ENCODE measurements at regions not wholly inside any gene's neighbourhood (a gene's known extent, or its start where the extent isn't known, plus 50 kb on each side); places are given as distances from the start of the nearest gene placed in this dataset.

GRCh38 chr17:13359774-13360173 lies 242.0 kb downstream of the HS3ST3A1 start:
- no peaks in the 10 kb centered on the region for H3K9me3 ChIP-seq (ENCODE audit: control insufficient read depth, insufficient read depth, low read length)
- no peaks in the 10 kb centered on the region for H3K36me3 ChIP-seq (ENCODE audit: control insufficient read depth, insufficient read depth, low read length)
- no peak overlapping the region for H3K4me3 ChIP-seq (ENCODE audit: low read length)
- no peak overlapping the region for H3K27ac ChIP-seq (ENCODE audit: low read length)
- H3K27me3 ChIP-seq (ENCODE audit: control insufficient read depth, insufficient read depth, low read length): peaks cover 4% of the 10 kb centered on the region
- no peaks in the 10 kb centered on the region for H3K4me1 ChIP-seq (ENCODE audit: control insufficient read depth, insufficient read depth, low read length)
- DNase-seq (ENCODE audit: low read depth, low spot score): no peak
- WGBS (ENCODE audit: insufficient coverage, insufficient read length): no CpG with 5 or more reads among the region's 5 CpGs

GRCh38 chr17:13355054-13355453 lies 246.7 kb downstream of the HS3ST3A1 start:
- Histone ChIP-seq H3K27me3 (ENCODE audit: control insufficient read depth, insufficient read depth, low read length) (no peaks in the 10 kb centered on the region), H3K4me1 (ENCODE audit: control insufficient read depth, insufficient read depth, low read length) (no peaks in the 10 kb centered on the region), H3K36me3 (ENCODE audit: control insufficient read depth, insufficient read depth, low read length) (no peaks in the 10 kb centered on the region), H3K4me3 (ENCODE audit: low read length) (no peak overlapping the region), H3K27ac (ENCODE audit: low read length) (no peak overlapping the region), H3K9me3 (ENCODE audit: control insufficient read depth, insufficient read depth, low read length) (no peaks in the 10 kb centered on the region)
- DNase-seq (ENCODE audit: low read depth, low spot score): no peak
- no CpG with 5 or more reads among the region's 1 CpG for WGBS (ENCODE audit: insufficient coverage, insufficient read length)

DNA sequence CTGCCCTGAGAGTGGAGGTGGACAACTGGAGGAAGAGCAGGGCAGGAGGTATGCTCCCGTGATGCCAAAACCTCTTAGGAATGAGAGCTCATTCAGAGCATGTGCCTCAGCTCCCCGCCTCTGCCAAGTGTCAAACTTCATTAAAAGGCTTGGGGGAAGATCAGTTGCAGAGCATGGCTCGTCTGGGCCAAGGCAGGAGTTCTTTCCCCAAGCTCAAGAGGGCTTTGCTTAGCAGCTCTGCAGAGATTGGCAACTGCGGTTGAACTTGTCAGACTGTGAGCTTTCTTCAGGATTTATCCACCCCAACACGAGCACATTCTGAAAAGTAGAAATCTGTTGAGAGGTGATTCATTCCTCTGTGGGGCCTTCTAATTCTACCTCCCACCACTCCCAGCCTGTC lies 248.1 kb downstream of the HS3ST3A1 start:
- no peaks in the 10 kb centered on the region for H3K9me3 ChIP-seq (ENCODE audit: control insufficient read depth, insufficient read depth, low read length)
- no peaks in the 10 kb centered on the region for H3K36me3 ChIP-seq (ENCODE audit: control insufficient read depth, insufficient read depth, low read length)
- DNase-seq (ENCODE audit: low read depth, low spot score): no peak
- no peaks in the 10 kb centered on the region for H3K4me1 ChIP-seq (ENCODE audit: control insufficient read depth, insufficient read depth, low read length)
- H3K27me3 ChIP-seq (ENCODE audit: control insufficient read depth, insufficient read depth, low read length): no peaks in the 10 kb centered on the region
- WGBS (ENCODE audit: insufficient coverage, insufficient read length): no CpG with 5 or more reads among the region's 5 CpGs
- H3K4me3 ChIP-seq (ENCODE audit: low read length): no peak overlapping the region
- H3K27ac ChIP-seq (ENCODE audit: low read length): no peak overlapping the region

DNA sequence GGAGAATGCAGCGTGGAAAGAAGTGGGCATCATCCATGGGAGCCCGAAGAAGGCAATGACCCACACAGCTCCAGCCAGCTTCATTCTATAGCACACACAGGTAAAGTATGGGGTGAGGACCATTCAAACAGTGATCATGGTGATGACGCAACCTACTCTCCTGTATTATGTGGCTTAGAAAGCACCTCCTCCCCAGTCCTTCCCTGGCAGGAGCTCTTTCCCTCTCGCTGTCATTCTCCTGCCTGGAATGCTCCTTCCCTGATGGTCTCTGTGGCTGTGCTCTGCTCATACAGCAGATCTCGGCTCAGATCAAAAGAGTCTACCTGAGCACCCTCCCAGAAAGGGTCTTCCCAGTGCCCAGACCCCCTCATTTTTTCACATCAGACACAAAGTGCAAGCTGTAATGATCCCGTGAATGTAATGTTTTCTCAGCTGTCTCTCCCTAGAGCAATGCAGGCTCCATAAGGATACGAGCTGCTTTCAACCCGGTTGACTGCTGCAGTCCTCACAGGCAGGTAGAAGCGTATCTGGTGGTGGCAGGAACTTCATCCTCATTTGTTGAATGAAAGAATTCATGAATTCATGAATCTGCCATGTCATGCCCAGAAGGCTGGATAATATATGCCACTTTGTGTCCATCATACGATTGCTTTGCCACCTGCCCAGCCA lies 248.8 kb downstream of the HS3ST3A1 start:
- DNase-seq (ENCODE audit: low read depth, low spot score): no peak
- H3K36me3 ChIP-seq (ENCODE audit: control insufficient read depth, insufficient read depth, low read length): no peaks in the 10 kb centered on the region
- no peak overlapping the region for H3K27ac ChIP-seq (ENCODE audit: low read length)
- no peaks in the 10 kb centered on the region for H3K4me1 ChIP-seq (ENCODE audit: control insufficient read depth, insufficient read depth, low read length)
- no peaks in the 10 kb centered on the region for H3K9me3 ChIP-seq (ENCODE audit: control insufficient read depth, insufficient read depth, low read length)
- whole genome bisulfite sequencing (ENCODE audit: insufficient coverage, insufficient read length): no CpG with 5 or more reads among the region's 10 CpGs
- H3K27me3 ChIP-seq (ENCODE audit: control insufficient read depth, insufficient read depth, low read length): no peaks in the 10 kb centered on the region
- H3K4me3 ChIP-seq (ENCODE audit: low read length): no peak overlapping the region

DNA sequence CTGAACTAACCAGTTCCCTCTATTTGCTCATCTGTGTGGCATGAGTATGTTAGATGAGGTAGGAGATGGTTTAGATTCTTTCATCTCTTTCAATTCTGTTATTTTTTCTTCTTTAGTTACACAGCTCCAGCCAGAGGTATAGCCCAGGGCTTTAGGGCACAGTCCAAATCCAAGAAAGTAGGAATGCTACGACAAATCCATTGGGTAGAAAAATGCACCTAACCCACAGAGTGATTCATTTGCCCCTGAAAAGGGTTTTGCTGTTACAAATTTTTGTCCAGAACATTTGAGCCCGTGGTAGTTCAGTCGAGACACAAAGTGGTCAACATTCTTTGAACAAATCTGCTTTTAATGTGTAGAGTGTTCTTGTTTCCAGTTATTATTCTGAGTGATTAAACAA lies 250.7 kb downstream of the HS3ST3A1 start:
- H3K27ac ChIP-seq (ENCODE audit: low read length): no peak overlapping the region
- no peak for DNase-seq (ENCODE audit: low read depth, low spot score)
- no peaks in the 10 kb centered on the region for H3K27me3 ChIP-seq (ENCODE audit: control insufficient read depth, insufficient read depth, low read length)
- H3K4me1 ChIP-seq (ENCODE audit: control insufficient read depth, insufficient read depth, low read length): no peaks in the 10 kb centered on the region
- H3K4me3 ChIP-seq (ENCODE audit: low read length): no peak overlapping the region
- no CpG with 5 or more reads among the region's 3 CpGs for WGBS (ENCODE audit: insufficient coverage, insufficient read length)
- no peaks in the 10 kb centered on the region for H3K36me3 ChIP-seq (ENCODE audit: control insufficient read depth, insufficient read depth, low read length)
- no peaks in the 10 kb centered on the region for H3K9me3 ChIP-seq (ENCODE audit: control insufficient read depth, insufficient read depth, low read length)

DNA sequence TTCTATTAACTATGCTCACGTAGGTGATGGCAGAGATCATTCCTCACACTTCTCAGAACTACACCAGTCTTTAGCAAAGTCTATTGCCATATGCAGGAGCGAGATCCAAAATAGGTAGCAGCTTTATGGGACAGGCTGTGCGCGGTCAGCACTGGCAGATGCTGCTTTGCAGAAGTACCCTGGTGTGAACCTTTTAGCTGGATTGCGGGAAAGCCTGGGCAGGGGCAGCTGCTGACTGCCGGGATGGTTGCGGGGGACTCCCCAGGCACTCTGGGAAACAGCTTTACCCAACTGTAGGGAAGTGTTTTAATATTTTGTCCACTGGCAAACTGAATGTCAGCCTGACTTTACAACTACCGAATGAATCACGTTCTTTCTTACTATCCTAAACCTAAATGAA lies 251.3 kb downstream of the HS3ST3A1 start:
- H3K27ac ChIP-seq (ENCODE audit: low read length): no peak overlapping the region
- H3K27me3 ChIP-seq (ENCODE audit: control insufficient read depth, insufficient read depth, low read length): no peaks in the 10 kb centered on the region
- H3K9me3 ChIP-seq (ENCODE audit: control insufficient read depth, insufficient read depth, low read length): no peaks in the 10 kb centered on the region
- no peak overlapping the region for H3K4me3 ChIP-seq (ENCODE audit: low read length)
- WGBS (ENCODE audit: insufficient coverage, insufficient read length): no CpG with 5 or more reads among the region's 9 CpGs
- no peaks in the 10 kb centered on the region for H3K36me3 ChIP-seq (ENCODE audit: control insufficient read depth, insufficient read depth, low read length)
- no peak for DNase-seq (ENCODE audit: low read depth, low spot score)
- H3K4me1 ChIP-seq (ENCODE audit: control insufficient read depth, insufficient read depth, low read length): no peaks in the 10 kb centered on the region

DNA sequence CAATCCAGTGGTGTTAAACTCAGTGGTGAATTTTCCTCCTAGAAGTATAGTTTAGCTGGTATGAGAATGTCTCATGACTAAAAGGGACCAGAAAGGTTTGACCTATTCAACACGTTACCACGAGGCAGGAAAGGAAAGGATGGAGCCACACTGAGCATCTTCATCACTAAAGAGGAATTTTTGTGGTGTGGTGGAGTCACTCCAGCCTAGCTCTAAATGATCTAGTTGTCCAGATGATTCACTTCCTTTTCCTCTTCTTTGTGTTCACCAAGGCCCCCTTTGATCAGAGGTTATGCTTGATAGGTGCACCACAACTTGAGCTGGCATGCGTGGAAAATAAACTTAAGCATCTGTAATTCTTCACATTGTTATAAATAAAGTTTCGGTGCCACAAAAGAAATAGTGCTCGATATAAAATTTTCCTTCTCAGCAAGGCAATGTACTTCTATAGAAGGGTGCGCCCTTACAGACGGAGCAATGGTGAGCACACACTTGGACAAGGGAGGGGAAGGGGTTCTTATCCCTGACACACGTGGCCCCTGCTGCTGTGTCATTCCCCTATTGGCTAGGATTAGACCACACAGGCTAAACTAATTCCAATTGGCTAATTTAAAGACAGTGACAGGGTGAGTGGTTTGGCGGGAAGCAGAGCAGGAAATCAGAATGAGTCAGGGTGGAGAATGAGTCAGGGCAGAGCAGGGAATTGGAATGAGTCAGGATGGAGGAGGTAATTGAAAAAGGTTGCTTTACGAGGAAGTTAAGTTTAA lies 254.6 kb downstream of the HS3ST3A1 start:
- Histone ChIP-seq H3K4me3 (ENCODE audit: low read length) (no peak overlapping the region), H3K9me3 (ENCODE audit: control insufficient read depth, insufficient read depth, low read length) (no peaks in the 10 kb centered on the region), H3K27ac (ENCODE audit: low read length) (no peak overlapping the region), H3K27me3 (ENCODE audit: control insufficient read depth, insufficient read depth, low read length) (no peaks in the 10 kb centered on the region), H3K36me3 (ENCODE audit: control insufficient read depth, insufficient read depth, low read length) (no peaks in the 10 kb centered on the region), H3K4me1 (ENCODE audit: control insufficient read depth, insufficient read depth, low read length) (no peaks in the 10 kb centered on the region)
- no peak for DNase-seq (ENCODE audit: low read depth, low spot score)
- no CpG with 5 or more reads among the region's 10 CpGs for WGBS (ENCODE audit: insufficient coverage, insufficient read length)

GRCh38 chr17:13346592-13346991 lies 255.1 kb downstream of the HS3ST3A1 start:
- no CpG with 5 or more reads among the region's 5 CpGs for WGBS (ENCODE audit: insufficient coverage, insufficient read length)
- Histone ChIP-seq H3K36me3 (ENCODE audit: control insufficient read depth, insufficient read depth, low read length) (no peaks in the 10 kb centered on the region), H3K9me3 (ENCODE audit: control insufficient read depth, insufficient read depth, low read length) (no peaks in the 10 kb centered on the region), H3K27me3 (ENCODE audit: control insufficient read depth, insufficient read depth, low read length) (no peaks in the 10 kb centered on the region), H3K27ac (ENCODE audit: low read length) (no peak overlapping the region), H3K4me1 (ENCODE audit: control insufficient read depth, insufficient read depth, low read length) (no peaks in the 10 kb centered on the region), H3K4me3 (ENCODE audit: low read length) (no peak overlapping the region)
- no peak for DNase-seq (ENCODE audit: low read depth, low spot score)

DNA sequence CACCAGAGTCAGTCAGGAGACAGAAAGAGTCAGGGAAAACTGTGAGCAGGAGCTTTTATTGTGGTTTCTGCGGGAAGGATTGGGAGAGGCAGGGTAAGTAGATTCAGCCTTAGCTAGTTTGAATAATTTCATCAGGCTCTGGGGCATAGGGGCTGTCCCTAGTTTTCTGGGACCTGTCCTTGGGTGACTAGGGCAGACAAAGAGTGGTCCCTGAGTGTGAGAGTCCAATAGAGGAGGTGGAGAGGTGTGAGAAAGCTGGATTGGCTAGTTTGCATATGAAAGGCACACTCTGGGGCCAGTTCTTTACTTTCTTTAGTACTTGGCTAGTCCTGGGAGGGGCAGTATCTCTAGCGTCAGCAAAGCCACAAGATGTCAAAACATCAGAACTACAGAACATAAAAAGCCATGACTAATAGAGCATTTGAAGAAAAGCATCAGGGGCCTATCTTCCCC lies 255.6 kb downstream of the HS3ST3A1 start:
- Histone ChIP-seq H3K9me3 (ENCODE audit: control insufficient read depth, insufficient read depth, low read length) (no peaks in the 10 kb centered on the region), H3K27me3 (ENCODE audit: control insufficient read depth, insufficient read depth, low read length) (no peaks in the 10 kb centered on the region), H3K27ac (ENCODE audit: low read length) (no peak overlapping the region), H3K4me3 (ENCODE audit: low read length) (no peak overlapping the region), H3K36me3 (ENCODE audit: control insufficient read depth, insufficient read depth, low read length) (no peaks in the 10 kb centered on the region), H3K4me1 (ENCODE audit: control insufficient read depth, insufficient read depth, low read length) (no peaks in the 10 kb centered on the region)
- no peak for DNase-seq (ENCODE audit: low read depth, low spot score)
- WGBS (ENCODE audit: insufficient coverage, insufficient read length): no CpG with 5 or more reads among the region's 2 CpGs

DNA sequence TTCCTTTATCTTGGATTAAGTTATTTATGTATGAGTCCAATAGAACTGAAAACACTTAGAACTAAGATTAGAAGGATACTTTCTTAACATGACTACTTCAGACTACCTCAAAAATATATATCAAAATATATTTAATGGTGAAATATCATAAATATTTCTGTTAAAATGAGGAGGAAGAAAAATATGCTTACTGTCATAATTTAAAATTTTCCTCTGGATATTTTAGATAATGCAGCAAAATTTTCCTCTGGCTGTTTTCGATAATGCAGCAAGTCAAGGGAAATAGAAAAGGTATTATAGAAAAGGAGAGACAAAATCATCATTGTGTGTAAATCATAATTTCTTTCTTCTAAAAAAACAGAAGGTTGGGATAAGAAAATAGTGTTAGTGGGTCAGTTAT lies 263.3 kb downstream of the HS3ST3A1 start:
- Histone ChIP-seq H3K27ac (ENCODE audit: low read length) (no peak overlapping the region), H3K36me3 (ENCODE audit: control insufficient read depth, insufficient read depth, low read length) (no peaks in the 10 kb centered on the region), H3K4me1 (ENCODE audit: control insufficient read depth, insufficient read depth, low read length) (no peaks in the 10 kb centered on the region), H3K9me3 (ENCODE audit: control insufficient read depth, insufficient read depth, low read length) (no peaks in the 10 kb centered on the region), H3K27me3 (ENCODE audit: control insufficient read depth, insufficient read depth, low read length) (no peaks in the 10 kb centered on the region), H3K4me3 (ENCODE audit: low read length) (no peak overlapping the region)
- no CpG with 5 or more reads among the region's 1 CpG for WGBS (ENCODE audit: insufficient coverage, insufficient read length)
- no peak for DNase-seq (ENCODE audit: low read depth, low spot score)

Measured in iPS DF 6.9 (cell line).